PC-3 (cell line): ENCODE measurements at regions not wholly inside any gene's neighbourhood (a gene's known extent, or its start where the extent isn't known, plus 50 kb on each side); places are given as distances from the start of the nearest gene placed in this dataset.

Source experiments
- ATAC-seq: fragments of 200-7000 bp; cut with Tn5 transposase; 2 replicates; pipeline ENCODE4 v1.9.1; 2020; ENCODE audit warnings: mild to moderate bottlenecking, moderate library complexity
- BruUV-seq: library from RNA; stranded (reverse); fragments of 400-500 nt; replicated peaks from 2 replicates; lab custom pipeline; 2021; lab: Mats Ljungman, UMichigan
- CTCF ChIA-PET: fragments of 300-600 bp; sonication (Branson Sonifier 250); formaldehyde crosslinking; loops from one replicate; lab custom pipeline; 2022; ENCODE audit warnings: antibody characterized with exemption; lab: Charles Lee
- POLR2A ChIA-PET: fragments of 300-600 bp; sonication (Branson Sonifier 250); formaldehyde crosslinking; loops from one replicate; lab custom pipeline; 2022; ENCODE audit warnings: antibody characterized with exemption; ENCODE audit not compliant: unreplicated experiment; lab: Charles Lee
- DNase-seq: peaks from one replicate; pipeline ENCODE4 v3.0.0-alpha.2; 2015
- H2AFZ ChIP-seq: fragments of 300-600 bp; sonication (generic); 2 replicates; pipeline ENCODE4 v1.6.0; 2016; ENCODE audit warnings: antibody characterized with exemption, low read length
- H3F3A ChIP-seq: fragments of 300-600 bp; sonication (generic); one replicate; pipeline ENCODE4 v1.6.0; 2017; ENCODE audit warnings: antibody characterized with exemption, low read length, control low read depth, mild to moderate bottlenecking; ENCODE audit not compliant: unreplicated experiment
- H3K27ac ChIP-seq: fragments of 300-600 bp; sonication (generic); 2 replicates; pipeline ENCODE4 v1.5.1; 2016; ENCODE audit warnings: mild to moderate bottlenecking, low read length
- H3K27me3 ChIP-seq: fragments of 300-600 bp; sonication (generic); 2 replicates; pipeline ENCODE4 v1.6.1; 2016; ENCODE audit warnings: low read length, mixed read lengths
- H3K36me3 ChIP-seq: fragments of 300-600 bp; sonication (generic); 2 replicates; pipeline ENCODE4 v1.6.1; 2016; ENCODE audit warnings: low read depth, mixed run types, low read length, mixed read lengths
- H3K4me1 ChIP-seq: fragments of 300-600 bp; sonication (generic); 2 replicates; pipeline ENCODE4 v1.5.1; 2016; ENCODE audit warnings: low read length; ENCODE audit not compliant: insufficient read depth
- H3K4me2 ChIP-seq: fragments of 300-600 bp; sonication (generic); 2 replicates; pipeline ENCODE4 v1.6.0; 2016; ENCODE audit warnings: low read length
- H3K4me3 ChIP-seq: fragments of 300-600 bp; sonication (generic); 2 replicates; pipeline ENCODE4 v1.5.1; 2016; ENCODE audit warnings: mild to moderate bottlenecking, low read length, mixed read lengths
- H3K79me2 ChIP-seq: fragments of 300-600 bp; sonication (generic); 2 replicates; pipeline ENCODE4 v1.6.1; 2017; ENCODE audit warnings: low read length, mixed read lengths
- H3K9ac ChIP-seq: fragments of 300-600 bp; sonication (generic); 2 replicates; pipeline ENCODE4 v1.6.0; 2016; ENCODE audit warnings: mild to moderate bottlenecking, low read length
- H3K9me2 ChIP-seq: fragments of 300-600 bp; sonication (generic); replicated peaks from 2 replicates; pipeline ENCODE4 v1.6.1; 2016; ENCODE audit warnings: mixed run types, low read length, mixed read lengths
- H3K9me3 ChIP-seq: fragments of 300-600 bp; sonication (generic); 2 replicates; pipeline ENCODE4 v1.6.1; 2016; ENCODE audit warnings: low read length, mixed read lengths
- H4K20me1 ChIP-seq: fragments of 300-600 bp; sonication (generic); 2 replicates; pipeline ENCODE4 v1.6.1; 2016; ENCODE audit warnings: low read length, mixed read lengths
- EZH2 ChIP-seq: fragments of 300-600 bp; sonication (generic); IDR thresholded peaks from one replicate; pipeline ENCODE4 v1.6.1; 2017; ENCODE audit warnings: antibody characterized with exemption, mild to moderate bottlenecking, low read length; ENCODE audit not compliant: unreplicated experiment
- EZH2phosphoT487 ChIP-seq: fragments of 300-600 bp; sonication (generic); IDR thresholded peaks from 2 replicates; pipeline ENCODE4 v1.6.1; 2018; ENCODE audit warnings: mild to moderate bottlenecking, antibody characterized with exemption, low read length, borderline replicate concordance
- intact Hi-C: fragments of 100-400 bp; cut with micrococcal nuclease; formaldehyde crosslinking; loops from 2 replicates; pipeline ENCODE4 v1.9.0; 2023
- TF ChIP-seq, protein P1 (sequence below): fragments of 300-600 bp; sonication (generic); conservative IDR thresholded peaks from 2 replicates; pipeline ENCODE4 v1.5.1; 2017; ENCODE audit warnings: antibody characterized with exemption, low read depth, mild to moderate bottlenecking, low read length

DNA sequence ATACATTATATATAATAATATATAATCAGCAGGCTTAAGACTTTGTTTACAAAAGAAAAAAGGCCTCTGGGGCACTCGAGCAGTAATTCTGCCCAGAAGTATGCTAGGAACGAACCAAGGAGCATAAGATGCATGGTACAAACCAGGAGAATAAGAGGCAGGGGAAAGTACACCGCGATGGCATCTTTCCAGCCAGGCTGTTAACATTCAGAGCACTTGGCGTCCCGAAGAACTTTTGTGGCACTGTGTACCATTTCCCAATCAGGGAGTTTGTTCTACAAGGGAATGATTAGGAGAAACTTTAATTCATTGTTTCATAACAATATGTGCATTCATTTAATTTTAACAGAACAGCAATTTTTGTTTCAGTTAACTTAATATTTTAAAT, 125.1 kb downstream of the WT1 start:
- Histone ChIP-seq H3K4me3 (no peak overlapping the region), H3K79me2 (no peaks in the 10 kb centered on the region), H3K9me3 (no peaks in the 10 kb centered on the region), H3K9me2 (no peaks in the 10 kb centered on the region), H3K9ac (no peak overlapping the region), H3K27ac (no peak overlapping the region), H4K20me1 (no peaks in the 10 kb centered on the region), H3K4me1 (peaks cover 34% of the 10 kb centered on the region), H3K36me3 (no peaks in the 10 kb centered on the region), H3K4me2 (no peak overlapping the region), H2AFZ (no peak overlapping the region), H3F3A (peaks cover 3% of the 10 kb centered on the region), H3K27me3 (no peaks in the 10 kb centered on the region)
- ATAC-seq = no peak
- BruUV-seq = no TSS peak
- intact Hi-C loops = no loop called here
- CTCF ChIA-PET = interaction anchor here (0.6 kb wide), 1 partner anchor 21 kb away, joined by 3 read pairs; no protein-coding TSS in a partner anchor
- no peak for DNase-seq
- POLR2A ChIA-PET = no interaction called here
- TF ChIP-seq EZH2phosphoT487 (no peak), EZH2 (no peak)
- TF ChIP-seq, protein P1, sequence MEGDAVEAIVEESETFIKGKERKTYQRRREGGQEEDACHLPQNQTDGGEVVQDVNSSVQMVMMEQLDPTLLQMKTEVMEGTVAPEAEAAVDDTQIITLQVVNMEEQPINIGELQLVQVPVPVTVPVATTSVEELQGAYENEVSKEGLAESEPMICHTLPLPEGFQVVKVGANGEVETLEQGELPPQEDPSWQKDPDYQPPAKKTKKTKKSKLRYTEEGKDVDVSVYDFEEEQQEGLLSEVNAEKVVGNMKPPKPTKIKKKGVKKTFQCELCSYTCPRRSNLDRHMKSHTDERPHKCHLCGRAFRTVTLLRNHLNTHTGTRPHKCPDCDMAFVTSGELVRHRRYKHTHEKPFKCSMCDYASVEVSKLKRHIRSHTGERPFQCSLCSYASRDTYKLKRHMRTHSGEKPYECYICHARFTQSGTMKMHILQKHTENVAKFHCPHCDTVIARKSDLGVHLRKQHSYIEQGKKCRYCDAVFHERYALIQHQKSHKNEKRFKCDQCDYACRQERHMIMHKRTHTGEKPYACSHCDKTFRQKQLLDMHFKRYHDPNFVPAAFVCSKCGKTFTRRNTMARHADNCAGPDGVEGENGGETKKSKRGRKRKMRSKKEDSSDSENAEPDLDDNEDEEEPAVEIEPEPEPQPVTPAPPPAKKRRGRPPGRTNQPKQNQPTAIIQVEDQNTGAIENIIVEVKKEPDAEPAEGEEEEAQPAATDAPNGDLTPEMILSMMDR = no peak

DNA sequence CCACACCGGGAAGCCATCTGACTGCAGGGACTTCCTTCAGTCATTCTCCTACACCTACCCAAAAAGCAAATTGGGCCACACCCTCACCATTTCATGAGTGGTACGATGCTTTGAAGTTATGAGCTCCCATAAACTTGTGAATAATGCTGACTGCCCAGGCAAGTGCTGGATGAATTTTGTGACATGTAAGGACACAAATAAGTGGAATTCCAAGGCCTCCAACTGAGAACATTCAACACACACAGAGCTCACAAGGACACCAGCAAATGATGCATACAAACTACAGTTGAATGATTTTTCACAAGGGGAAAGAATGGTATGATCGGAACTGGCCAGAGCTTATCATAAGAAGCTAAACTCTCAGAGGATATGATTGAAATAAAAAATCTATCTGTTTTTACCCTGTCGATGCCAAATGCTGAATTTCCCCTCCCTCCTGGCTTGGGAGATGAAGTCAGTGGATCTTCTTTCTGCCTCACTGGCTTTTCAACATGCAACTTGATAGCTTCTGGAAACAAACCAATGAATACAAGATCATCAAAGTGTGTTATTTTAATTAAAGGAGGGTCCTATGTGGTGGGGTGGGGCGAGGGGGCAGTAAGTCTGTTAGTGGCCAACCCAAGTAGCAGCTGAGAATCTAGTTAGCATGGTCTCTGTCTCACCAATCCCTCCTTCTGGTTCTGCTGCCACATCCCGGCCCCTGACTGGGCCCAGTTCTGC, 123.8 kb downstream of the WT1 start:
- ChIA-PET CTCF (interaction anchor here (0.6 kb wide), 1 partner anchor 539 kb away, joined by 5 read pairs; no protein-coding TSS in a partner anchor), POLR2A (no interaction called here)
- no peak for TF ChIP-seq EZH2
- TF ChIP-seq EZH2phosphoT487 = no peak
- TF ChIP-seq, protein P1 = no peak
- intact Hi-C loops = no loop called here
- no peaks in the 10 kb centered on the region for H4K20me1 ChIP-seq
- H3K27me3 ChIP-seq = no peaks in the 10 kb centered on the region
- DNase-seq (peak; percentile 13), ATAC-seq (no peak)
- H3K4me1 ChIP-seq = peaks cover 34% of the 10 kb centered on the region
- peak overlapping the region; percentile 80 for H3K4me2 ChIP-seq
- H3K9ac ChIP-seq = no peak overlapping the region
- peak overlapping the region; percentile 75; the same call in 1 of the 2 replicates for H3K27ac ChIP-seq
- H3K9me2 ChIP-seq = no peaks in the 10 kb centered on the region
- no peaks in the 10 kb centered on the region for H3K9me3 ChIP-seq
- H3F3A ChIP-seq = peaks cover 3% of the 10 kb centered on the region
- H3K4me3 ChIP-seq = peak overlapping the region; percentile 57; the same call in 1 of the 2 replicates
- no peak overlapping the region for H2AFZ ChIP-seq
- BruUV-seq = no TSS peak
- no peaks in the 10 kb centered on the region for H3K36me3 ChIP-seq
- H3K79me2 ChIP-seq = no peaks in the 10 kb centered on the region
